ENCODE measurements at regions not wholly inside any gene's neighbourhood (a gene's known extent, or its start where the extent isn't known, plus 50 kb on each side); places are given as distances from the start of the nearest gene placed in this dataset.

- TF ChIP-seq CTCF (IDR thresholded peaks at IDR 0.05) (no peak), ZBTB33 (IDR thresholded peaks at IDR 0.05; ENCODE audit: borderline replicate concordance, low read depth) (no peak), NRF1 (IDR thresholded peaks at IDR 0.05; ENCODE audit: low read depth, low read length) (no peak), RXRA (IDR thresholded peaks at IDR 0.05; ENCODE audit: borderline replicate concordance, low read depth) (no peak)
These were observed 102.4 kb upstream of the SLC6A11 start (continued) for GRCh38 chr3:10713656-10714055.

GRCh38 chr3:10715886-10716285, 100.1 kb upstream of the SLC6A11 start:
- Histone ChIP-seq H3K4me2 (no peak overlapping the region), H3K4me1 (ENCODE audit: control insufficient read depth in 1 of 2, insufficient read depth in 2 of 2, low read depth in 1 of 2, low read length in 1 of 2) (no peaks in the 10 kb centered on the region), H3K9me3 (no peaks in the 10 kb centered on the region), H3K27me3 (ENCODE audit: insufficient read depth) (no peaks in the 10 kb centered on the region), H3K36me3 (replicated peaks in 1 of 2; ENCODE audit: control insufficient read depth in 1 of 2, insufficient read depth in 2 of 2, low read length in 1 of 2) (no peaks in the 10 kb centered on the region), H2AFZ (ENCODE audit: low read depth) (no peak overlapping the region), H3K9ac (no peak overlapping the region), H3K4me3 (ENCODE audit: low read depth in 2 of 2, low read length in 1 of 2) (no peak overlapping the region), H4K20me1 (ENCODE audit: insufficient read depth) (no peaks in the 10 kb centered on the region), H3K27ac (ENCODE audit: low read depth in 2 of 2, low read length in 1 of 2) (no peak overlapping the region), H3K9me2 (no peaks in the 10 kb centered on the region), H3K79me2 (ENCODE audit: insufficient read depth) (no peaks in the 10 kb centered on the region), H3F3A (replicated peaks; ENCODE audit: insufficient read depth) (no peaks in the 10 kb centered on the region)
- ChIA-PET CTCF (interaction anchor here (0.8 to 23.2 kb wide), 3 partner anchors 23 to 378 kb away, joined by 3 to 174 read pairs (median 6); no protein-coding TSS in a partner anchor), POLR2A (no interaction called here)
- no peak for TF ChIP-seq POLR2AphosphoS5 (IDR thresholded peaks at IDR 0.05; ENCODE audit: low read depth, low read length)
- no peak for TF ChIP-seq NFIC (IDR thresholded peaks at IDR 0.05; ENCODE audit: borderline replicate concordance)
- no peak for TF ChIP-seq USF1 (IDR thresholded peaks at IDR 0.05; ENCODE audit: borderline replicate concordance, low read depth)
- TF ChIP-seq PBX3 (IDR thresholded peaks at IDR 0.05): no peak
- no peak for TF ChIP-seq NRF1 (IDR thresholded peaks at IDR 0.05; ENCODE audit: low read depth, low read length)
- TF ChIP-seq CTCF (IDR thresholded peaks at IDR 0.05): no peak
- no peak for TF ChIP-seq MAX (IDR thresholded peaks at IDR 0.05; ENCODE audit: low read depth)
- no peak for TF ChIP-seq MEF2A (IDR thresholded peaks at IDR 0.05; ENCODE audit: borderline replicate concordance, low read depth)
- no peak for TF ChIP-seq JUND (IDR thresholded peaks at IDR 0.05)
- TF ChIP-seq MXI1 (IDR thresholded peaks at IDR 0.05; ENCODE audit: low read depth, low read length): no peak
- no peak for TF ChIP-seq USF2 (IDR thresholded peaks at IDR 0.05; ENCODE audit: borderline replicate concordance, low read depth, low read length)
- TF ChIP-seq SIN3A (IDR thresholded peaks at IDR 0.05; ENCODE audit: borderline replicate concordance, low read depth, low read length): no peak
- no peak for TF ChIP-seq FOXJ3 (CRISPR knock-in tag; IDR thresholded peaks at IDR 0.05)
- TF ChIP-seq RCOR1 (IDR thresholded peaks at IDR 0.05; ENCODE audit: low read length): no peak
- TF ChIP-seq RFX5 (IDR thresholded peaks at IDR 0.05; ENCODE audit: low read length): no peak
- TF ChIP-seq EP300 (IDR thresholded peaks at IDR 0.05; ENCODE audit: borderline replicate concordance in 1 of 2, low read depth in 1 of 2, low read length in 1 of 2): no peak
- no peak for TF ChIP-seq RAD21 (IDR thresholded peaks at IDR 0.05; ENCODE audit: low read length)
- TF ChIP-seq RXRA (IDR thresholded peaks at IDR 0.05; ENCODE audit: borderline replicate concordance, low read depth): no peak
- DNase-seq: no peak
- WGBS (ENCODE audit: low lambda C conversion rate): 19% methylated on average over 3 of the region's 3 CpGs
